SU-DHL-6 (cell line): ENCODE measurements at regions not wholly inside any gene's neighbourhood (a gene's known extent, or its start where the extent isn't known, plus 50 kb on each side); places are given as distances from the start of the nearest gene placed in this dataset.

Source experiments
- EZH2phosphoT487 ChIP-seq: fragments of 200-600 bp; sonication (generic), shearing (Covaris generic); conservative IDR thresholded peaks from 2 replicates; pipeline ENCODE4 v1.6.1; 2018; ENCODE audit warnings: mild to moderate bottlenecking, antibody characterized with exemption, low read length, moderate library complexity, mixed read lengths
- TF ChIP-seq, protein P1 (sequence below): fragments of 200-600 bp; sonication (generic); IDR thresholded peaks from one replicate; pipeline ENCODE4 v1.5.1; 2017; ENCODE audit warnings: antibody characterized with exemption, mild to moderate bottlenecking, low read length, moderate library complexity; ENCODE audit not compliant: insufficient read depth, poor library complexity, severe bottlenecking

DNA sequence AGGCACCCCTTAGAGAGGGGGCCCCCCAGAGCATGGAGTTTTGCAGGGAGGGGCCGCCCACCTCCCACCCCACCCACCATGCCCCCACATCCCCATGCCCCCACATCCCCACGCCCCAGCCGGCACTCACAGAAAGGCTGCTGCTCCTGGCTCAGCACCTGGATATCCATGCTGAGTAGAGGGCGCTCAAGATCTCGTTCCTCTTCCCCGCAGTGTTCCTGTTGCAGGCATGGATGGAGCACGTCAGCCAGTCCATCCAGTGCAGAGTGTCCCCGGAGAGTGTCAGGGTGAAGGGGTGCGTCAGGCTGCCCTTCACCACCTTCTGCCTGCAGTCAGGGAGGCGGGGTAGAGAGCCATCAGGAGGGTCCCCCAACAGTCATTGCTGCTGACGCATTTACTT lies 156.2 kb downstream of the CRYBB2 start:
- TF ChIP-seq, protein P1, sequence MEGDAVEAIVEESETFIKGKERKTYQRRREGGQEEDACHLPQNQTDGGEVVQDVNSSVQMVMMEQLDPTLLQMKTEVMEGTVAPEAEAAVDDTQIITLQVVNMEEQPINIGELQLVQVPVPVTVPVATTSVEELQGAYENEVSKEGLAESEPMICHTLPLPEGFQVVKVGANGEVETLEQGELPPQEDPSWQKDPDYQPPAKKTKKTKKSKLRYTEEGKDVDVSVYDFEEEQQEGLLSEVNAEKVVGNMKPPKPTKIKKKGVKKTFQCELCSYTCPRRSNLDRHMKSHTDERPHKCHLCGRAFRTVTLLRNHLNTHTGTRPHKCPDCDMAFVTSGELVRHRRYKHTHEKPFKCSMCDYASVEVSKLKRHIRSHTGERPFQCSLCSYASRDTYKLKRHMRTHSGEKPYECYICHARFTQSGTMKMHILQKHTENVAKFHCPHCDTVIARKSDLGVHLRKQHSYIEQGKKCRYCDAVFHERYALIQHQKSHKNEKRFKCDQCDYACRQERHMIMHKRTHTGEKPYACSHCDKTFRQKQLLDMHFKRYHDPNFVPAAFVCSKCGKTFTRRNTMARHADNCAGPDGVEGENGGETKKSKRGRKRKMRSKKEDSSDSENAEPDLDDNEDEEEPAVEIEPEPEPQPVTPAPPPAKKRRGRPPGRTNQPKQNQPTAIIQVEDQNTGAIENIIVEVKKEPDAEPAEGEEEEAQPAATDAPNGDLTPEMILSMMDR: no peak
- TF ChIP-seq EZH2phosphoT487: no peak
